Hepatocyte (in vitro differentiated cells): ENCODE measurements at regions not wholly inside any gene's neighbourhood (a gene's known extent, or its start where the extent isn't known, plus 50 kb on each side); places are given as distances from the start of the nearest gene placed in this dataset.

ENCODE experiments used
- EZH2 ChIP-seq: fragments of 200-600 bp; sonication (generic); IDR thresholded peaks from 2 replicates; pipeline ENCODE4 v1.6.1; 2016; ENCODE audit warnings: antibody characterized with exemption, mild to moderate bottlenecking, borderline replicate concordance
- TF ChIP-seq, protein P1 (sequence below): fragments of 200-600 bp; sonication (generic); IDR thresholded peaks from 2 replicates; pipeline ENCODE4 v1.5.1; 2016; ENCODE audit warnings: antibody characterized with exemption, mild to moderate bottlenecking; ENCODE audit not compliant: poor library complexity

DNA sequence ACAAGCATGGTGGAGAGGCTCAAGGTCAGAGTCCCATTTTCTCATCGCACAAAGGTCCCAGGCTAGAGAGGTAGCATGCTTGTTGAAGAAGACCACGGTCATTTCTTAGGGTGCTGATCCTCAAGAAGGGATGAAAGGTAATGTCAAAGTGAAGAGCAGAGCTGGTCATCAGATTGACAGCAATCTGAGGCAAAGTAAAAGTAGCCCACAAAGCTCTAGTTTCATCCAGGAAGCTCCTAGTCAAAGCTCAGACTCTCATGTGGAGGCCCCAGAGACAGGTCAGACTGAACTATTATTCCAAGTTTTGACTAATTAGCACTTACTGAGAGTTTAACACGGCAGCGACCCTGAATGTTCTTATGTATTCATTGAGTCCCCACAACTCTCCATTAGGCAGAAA lies 270.6 kb downstream of the RPS29 start:
- TF ChIP-seq, protein P1, sequence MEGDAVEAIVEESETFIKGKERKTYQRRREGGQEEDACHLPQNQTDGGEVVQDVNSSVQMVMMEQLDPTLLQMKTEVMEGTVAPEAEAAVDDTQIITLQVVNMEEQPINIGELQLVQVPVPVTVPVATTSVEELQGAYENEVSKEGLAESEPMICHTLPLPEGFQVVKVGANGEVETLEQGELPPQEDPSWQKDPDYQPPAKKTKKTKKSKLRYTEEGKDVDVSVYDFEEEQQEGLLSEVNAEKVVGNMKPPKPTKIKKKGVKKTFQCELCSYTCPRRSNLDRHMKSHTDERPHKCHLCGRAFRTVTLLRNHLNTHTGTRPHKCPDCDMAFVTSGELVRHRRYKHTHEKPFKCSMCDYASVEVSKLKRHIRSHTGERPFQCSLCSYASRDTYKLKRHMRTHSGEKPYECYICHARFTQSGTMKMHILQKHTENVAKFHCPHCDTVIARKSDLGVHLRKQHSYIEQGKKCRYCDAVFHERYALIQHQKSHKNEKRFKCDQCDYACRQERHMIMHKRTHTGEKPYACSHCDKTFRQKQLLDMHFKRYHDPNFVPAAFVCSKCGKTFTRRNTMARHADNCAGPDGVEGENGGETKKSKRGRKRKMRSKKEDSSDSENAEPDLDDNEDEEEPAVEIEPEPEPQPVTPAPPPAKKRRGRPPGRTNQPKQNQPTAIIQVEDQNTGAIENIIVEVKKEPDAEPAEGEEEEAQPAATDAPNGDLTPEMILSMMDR = no peak
- no peak for TF ChIP-seq EZH2
